ENCODE measurements at regions not wholly inside any gene's neighbourhood (a gene's known extent, or its start where the extent isn't known, plus 50 kb on each side); places are given as distances from the start of the nearest gene placed in this dataset.

- TF ChIP-seq CTCF (conservative IDR thresholded peaks at IDR 0.05; ENCODE audit: low read length) (no peak), EZH2phosphoT487 (IDR thresholded peaks at IDR 0.05; ENCODE audit: borderline replicate concordance) (no peak)
These were observed 285.3 kb upstream of the CRY1 start for GRCh38 chr12:107378609-107379008.
